ENCODE measurements at regions not wholly inside any gene's neighbourhood (a gene's known extent, or its start where the extent isn't known, plus 50 kb on each side); places are given as distances from the start of the nearest gene placed in this dataset.

DNA sequence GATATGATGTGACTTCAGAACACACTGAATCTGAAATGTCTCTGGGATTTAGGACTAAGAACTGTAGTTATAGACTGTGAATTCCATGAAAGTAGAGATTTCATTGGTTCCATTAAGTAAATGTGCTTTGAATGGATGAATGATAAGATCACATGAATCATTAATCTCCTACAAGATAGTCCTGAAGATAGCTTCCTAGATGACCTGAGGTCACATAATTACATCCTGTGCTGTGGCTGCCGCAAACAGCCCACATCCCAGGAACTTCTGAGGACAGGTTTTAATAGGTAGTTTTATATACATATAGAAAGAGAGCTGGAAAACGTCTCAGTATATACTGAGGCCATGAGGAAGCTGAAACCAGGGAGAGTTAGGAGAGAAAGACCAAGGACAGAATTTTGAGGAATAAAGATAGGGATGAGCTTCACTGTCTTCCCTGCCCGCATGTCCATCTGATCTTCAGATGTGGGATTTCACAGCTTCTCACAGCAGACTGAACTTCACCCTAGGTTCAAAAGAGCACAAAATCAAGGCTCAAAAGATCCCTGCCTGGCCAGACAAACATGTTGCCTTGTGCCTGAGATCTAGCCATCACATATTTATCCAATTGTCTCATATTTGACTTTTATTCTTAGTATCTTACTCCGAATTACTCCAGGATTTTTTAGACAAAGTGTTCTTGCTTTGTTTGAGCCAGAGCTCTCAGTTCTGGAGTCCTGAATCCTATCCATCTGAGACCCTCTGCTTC, 188.2 kb downstream of the IRS1 start:
- no peak for DNase-seq
- WGBS, 2 donors = 64 to 70% methylated on average over 4 of the region's 4 CpGs
- no peak for TF ChIP-seq CTCF (IDR thresholded peaks at IDR 0.05; ENCODE audit: control extremely low read depth, extremely low read depth)
- ATAC-seq (ENCODE audit: insufficient read depth, low FRiP score) = no peak
- H3K4me1 ChIP-seq (ENCODE audit: control insufficient read depth in 5 of 5, insufficient read depth in 5 of 5, low read length in 5 of 5) = no peaks in the 10 kb centered on the region
- no peaks in the 10 kb centered on the region for H3K9me3 ChIP-seq (ENCODE audit: control insufficient read depth in 4 of 4, insufficient read depth in 3 of 4, low read length in 3 of 4)
- H3K27me3 ChIP-seq (ENCODE audit: control insufficient read depth in 3 of 3, insufficient read depth in 3 of 3, low read length in 2 of 3) = no peaks in the 10 kb centered on the region
- no peak overlapping the region for H3K9ac ChIP-seq (ENCODE audit: insufficient read depth in 1 of 2, low read length in 2 of 2)
- no peak overlapping the region for H3K4me3 ChIP-seq
- H3K27ac ChIP-seq (ENCODE audit: low read depth in 1 of 2, low read length in 1 of 2) = no peak overlapping the region
- no peaks in the 10 kb centered on the region for H3K36me3 ChIP-seq (ENCODE audit: control insufficient read depth in 4 of 4, insufficient read depth in 4 of 4, low read length in 4 of 4)

GRCh38 chr2:226609366-226609765, 190.3 kb downstream of the IRS1 start:
- no peaks in the 10 kb centered on the region for H3K4me1 ChIP-seq (ENCODE audit: control insufficient read depth in 5 of 5, insufficient read depth in 5 of 5, low read length in 5 of 5)
- no peak overlapping the region for H3K27ac ChIP-seq (ENCODE audit: low read depth in 1 of 2, low read length in 1 of 2)
- ATAC-seq (ENCODE audit: insufficient read depth, low FRiP score) (no peak), DNase-seq (peak in 2 of 3 donors; percentile 21 to 46)
- 48 to 73% methylated on average over 1 of the region's 1 CpG for WGBS, 2 donors
- no peaks in the 10 kb centered on the region for H3K9me3 ChIP-seq (ENCODE audit: control insufficient read depth in 4 of 4, insufficient read depth in 3 of 4, low read length in 3 of 4)
- no peaks in the 10 kb centered on the region for H3K27me3 ChIP-seq (ENCODE audit: control insufficient read depth in 3 of 3, insufficient read depth in 3 of 3, low read length in 2 of 3)
- no peak overlapping the region for H3K4me3 ChIP-seq
- H3K36me3 ChIP-seq (ENCODE audit: control insufficient read depth in 4 of 4, insufficient read depth in 4 of 4, low read length in 4 of 4) = no peaks in the 10 kb centered on the region
- H3K9ac ChIP-seq (ENCODE audit: insufficient read depth in 1 of 2, low read length in 2 of 2) = no peak overlapping the region
- TF ChIP-seq CTCF (IDR thresholded peaks at IDR 0.05; ENCODE audit: control extremely low read depth, extremely low read depth) = no peak

DNA sequence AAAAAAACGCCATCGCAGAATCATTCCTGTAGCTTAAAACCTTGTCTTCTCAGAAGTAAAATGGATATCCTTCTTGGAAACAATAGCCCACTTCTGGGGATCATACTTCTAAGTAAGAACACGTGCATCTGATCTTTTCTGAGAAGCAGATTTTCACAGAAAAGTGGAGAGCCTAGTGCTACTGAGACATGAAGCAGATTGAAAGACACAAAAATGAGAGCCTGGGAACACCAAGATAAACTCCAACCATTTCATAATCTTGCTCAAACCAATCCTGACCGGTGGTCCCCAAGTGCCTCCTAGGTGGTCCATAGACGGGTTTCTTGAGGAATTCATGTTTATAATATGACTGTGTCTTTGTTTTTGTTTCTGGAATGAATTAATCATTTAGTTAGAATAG, 191.2 kb downstream of the IRS1 start:
- DNase-seq (peak in 2 of 3 donors; percentile 38 to 60), ATAC-seq (ENCODE audit: insufficient read depth, low FRiP score) (no peak)
- TF ChIP-seq CTCF (IDR thresholded peaks at IDR 0.05; ENCODE audit: control extremely low read depth, extremely low read depth) = no peak
- 65 to 75% methylated on average over 5 of the region's 5 CpGs for WGBS, 2 donors
- Histone ChIP-seq H3K9me3 (ENCODE audit: control insufficient read depth in 4 of 4, insufficient read depth in 3 of 4, low read length in 3 of 4) (no peaks in the 10 kb centered on the region), H3K27me3 (ENCODE audit: control insufficient read depth in 3 of 3, insufficient read depth in 3 of 3, low read length in 2 of 3) (no peaks in the 10 kb centered on the region), H3K27ac (ENCODE audit: low read depth in 1 of 2, low read length in 1 of 2) (no peak overlapping the region), H3K9ac (ENCODE audit: insufficient read depth in 1 of 2, low read length in 2 of 2) (no peak overlapping the region), H3K36me3 (ENCODE audit: control insufficient read depth in 4 of 4, insufficient read depth in 4 of 4, low read length in 4 of 4) (no peaks in the 10 kb centered on the region), H3K4me3 (no peak overlapping the region), H3K4me1 (ENCODE audit: control insufficient read depth in 5 of 5, insufficient read depth in 5 of 5, low read length in 5 of 5) (no peaks in the 10 kb centered on the region)

DNA sequence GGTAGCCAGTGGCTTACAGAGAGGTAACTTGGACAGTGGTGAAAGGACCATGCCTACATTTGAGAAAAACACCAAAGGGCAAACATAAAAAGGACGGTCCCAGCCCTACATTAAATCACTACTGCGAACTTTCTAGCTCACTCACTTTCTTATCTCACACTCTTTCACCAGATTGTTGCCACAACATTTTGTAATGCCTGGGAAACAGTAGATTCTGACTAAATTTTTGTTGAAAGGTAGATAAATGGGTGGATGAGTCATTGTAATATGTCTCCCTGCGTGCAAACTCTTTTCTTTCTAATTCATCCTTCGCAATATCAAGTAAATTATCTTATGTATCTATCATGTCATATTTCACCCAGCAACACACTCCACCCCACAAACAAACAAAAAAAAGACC, 192.2 kb downstream of the IRS1 start:
- peaks cover 0 to 5% (median 0%) of the 10 kb centered on the region in 5 donors for H3K4me1 ChIP-seq (ENCODE audit: control insufficient read depth in 5 of 5, insufficient read depth in 5 of 5, low read length in 5 of 5)
- TF ChIP-seq CTCF (IDR thresholded peaks at IDR 0.05; ENCODE audit: control extremely low read depth, extremely low read depth) = no peak
- DNase-seq (no peak), ATAC-seq (ENCODE audit: insufficient read depth, low FRiP score) (no peak)
- no peak overlapping the region for H3K4me3 ChIP-seq
- H3K27ac ChIP-seq (ENCODE audit: low read depth in 1 of 2, low read length in 1 of 2) = no peak overlapping the region
- H3K27me3 ChIP-seq (ENCODE audit: control insufficient read depth in 3 of 3, insufficient read depth in 3 of 3, low read length in 2 of 3) = no peaks in the 10 kb centered on the region
- no peaks in the 10 kb centered on the region for H3K36me3 ChIP-seq (ENCODE audit: control insufficient read depth in 4 of 4, insufficient read depth in 4 of 4, low read length in 4 of 4)
- WGBS, 2 donors = 89 to 92% methylated on average over 4 of the region's 4 CpGs
- H3K9me3 ChIP-seq (ENCODE audit: control insufficient read depth in 4 of 4, insufficient read depth in 3 of 4, low read length in 3 of 4) = no peaks in the 10 kb centered on the region
- H3K9ac ChIP-seq (ENCODE audit: insufficient read depth in 1 of 2, low read length in 2 of 2) = no peak overlapping the region

Data from lung (tissue), 11 donors.